Activated CD4-positive, CD25-positive, alpha-beta regulatory T cell treated with anti-CD3 and anti-CD28 coated beads, Interleukin-2, amount 50 U/mL, for 24 hours (primary cell): ENCODE measurements at regions not wholly inside any gene's neighbourhood (a gene's known extent, or its start where the extent isn't known, plus 50 kb on each side); places are given as distances from the start of the nearest gene placed in this dataset.
"Not testable (repeated sequence)": the region's sequence is repeated elsewhere in the genome, so short reads cannot be mapped to it uniquely, and the experiment has no call there.

ENCODE experiments used
- ATAC-seq, 2 donors: fragments of 150-1000 bp; cut with Tn5 transposase; one replicate each; pipeline ENCODE4 v1.10.0; 2021; ENCODE audit warnings: mild to moderate bottlenecking in 1 of 2, moderate library complexity in 1 of 2

GRCh38 chr3:59404851-59405250, 355.0 kb upstream of the CFAP20DC start:
- ATAC-seq, result no peak

DNA sequence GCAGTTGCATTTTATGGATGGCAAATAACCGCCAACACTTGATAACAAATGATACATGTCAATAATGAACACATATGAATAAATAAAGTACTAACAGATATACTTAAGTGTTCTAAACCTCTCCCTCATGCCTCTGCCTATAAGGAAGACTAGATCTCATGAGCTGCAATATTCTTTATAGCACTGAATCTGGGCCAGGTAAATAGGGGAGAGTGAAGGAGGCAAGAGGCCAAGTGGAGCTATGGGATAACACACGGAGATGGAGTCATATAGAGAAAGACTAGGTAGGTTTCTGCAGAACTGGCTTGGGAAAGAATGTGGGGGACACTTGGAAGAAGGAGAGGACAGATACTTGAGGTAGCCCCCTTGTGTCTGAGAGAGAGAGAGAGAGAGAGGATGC, 354.2 kb upstream of the CFAP20DC start:
- ATAC-seq, result no peak

- ATAC-seq, result no peak
Observed at GRCh38 chr3:59401924-59402323, 352.1 kb upstream of the CFAP20DC start.

GRCh38 chr3:59392116-59392515, 342.3 kb upstream of the CFAP20DC start:
- no peak for ATAC-seq

DNA sequence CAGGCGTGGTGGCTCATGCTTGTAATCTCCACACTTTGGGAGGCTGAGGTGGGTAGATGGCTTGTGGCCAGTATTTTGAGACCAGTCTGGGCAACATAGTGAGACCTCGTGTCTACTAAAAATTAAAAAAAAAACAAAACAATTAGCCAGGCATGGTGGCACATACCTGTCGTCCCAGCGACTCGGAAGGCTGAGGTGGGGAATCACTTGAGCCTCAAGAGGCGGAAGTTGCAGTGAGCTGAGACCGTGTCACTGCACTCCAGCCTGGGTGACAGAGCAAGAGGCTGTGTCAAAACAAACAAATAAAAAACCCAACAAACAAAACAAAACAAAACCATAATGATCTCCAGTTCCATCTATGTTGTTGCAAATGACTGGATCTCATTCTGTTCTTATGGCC, 341.3 kb upstream of the CFAP20DC start:
- ATAC-seq, result no peak

- peak; percentile 87 to 90 for ATAC-seq
Observed at GRCh38 chr3:59388555-59389270, 338.9 kb upstream of the CFAP20DC start.

DNA sequence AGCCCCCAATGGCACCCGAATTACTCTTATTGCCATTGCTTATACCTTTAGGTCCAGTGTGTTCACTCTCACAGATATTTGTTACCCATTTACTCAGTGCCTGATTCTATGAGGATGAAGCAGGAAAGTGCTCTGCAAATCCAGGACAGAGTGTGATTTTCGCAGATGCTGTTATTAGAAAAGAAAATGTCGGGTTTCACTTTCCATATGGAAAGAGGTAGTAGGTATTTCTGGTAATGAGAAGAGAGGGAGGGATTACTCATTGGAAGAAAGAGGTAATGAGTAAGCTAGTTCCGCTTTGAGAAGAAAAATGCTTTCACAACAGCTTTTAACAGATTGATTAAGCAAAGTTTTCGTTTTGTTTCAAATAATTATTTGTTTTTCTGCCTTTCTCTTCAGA, 336.3 kb upstream of the CFAP20DC start:
- peak; percentile 30 to 44 for ATAC-seq

DNA sequence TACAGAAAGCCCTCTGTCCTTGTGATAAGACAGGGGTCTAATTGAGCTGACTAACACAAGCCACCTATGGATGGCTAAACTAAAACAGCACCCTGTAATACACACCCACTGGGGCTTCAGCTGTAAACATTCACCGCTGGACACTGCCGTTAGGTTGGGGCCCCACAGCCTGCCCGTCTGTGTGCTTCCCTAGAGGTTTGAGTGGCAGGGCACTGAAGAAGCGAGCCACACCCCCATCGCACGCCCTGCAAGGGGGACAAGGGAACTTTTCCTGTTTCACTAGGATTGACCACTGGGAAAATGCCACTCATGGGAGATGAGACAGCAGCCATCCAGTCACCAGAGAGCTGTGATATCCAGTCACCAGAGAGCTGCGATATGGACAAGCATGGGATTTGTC, 335.7 kb upstream of the CFAP20DC start:
- no peak for ATAC-seq

DNA sequence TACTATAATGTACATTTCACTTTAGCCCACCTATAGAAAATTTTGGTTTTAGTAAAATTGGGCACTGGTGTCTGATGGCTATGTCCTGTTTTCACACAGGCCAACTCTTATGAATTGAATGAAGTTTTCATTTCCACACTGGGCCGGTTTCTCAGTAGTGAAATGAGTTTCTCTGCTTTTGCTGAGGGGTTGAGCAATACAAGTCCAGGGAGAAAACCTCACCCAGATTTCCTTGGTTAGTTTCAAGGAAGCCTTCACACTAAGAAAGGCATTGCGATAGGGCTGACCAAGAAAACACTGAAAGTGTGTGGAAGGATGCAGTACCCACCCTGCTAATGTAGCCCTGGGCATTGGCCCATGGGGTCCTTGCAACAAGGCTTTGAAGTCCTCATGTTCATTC, 331.5 kb upstream of the CFAP20DC start:
- ATAC-seq, result no peak

DNA sequence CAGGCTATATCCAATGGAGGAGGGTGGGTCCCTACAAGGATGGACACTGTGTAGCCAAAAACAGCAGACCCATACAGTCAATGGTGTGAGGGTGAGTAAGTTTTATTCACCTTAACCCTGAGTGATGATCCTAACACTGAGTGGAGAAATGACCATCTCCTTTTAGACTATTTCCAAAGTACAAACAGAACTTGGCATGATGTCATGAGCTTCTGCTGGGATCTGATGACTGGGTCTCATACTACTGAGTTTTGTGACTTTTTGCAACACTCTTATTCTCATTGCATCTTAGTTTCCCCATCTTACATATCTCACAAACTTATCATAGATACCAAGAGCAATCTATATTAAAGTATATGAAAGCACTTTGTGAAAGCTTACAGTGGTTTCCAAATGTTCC, 330.3 kb upstream of the CFAP20DC start:
- no peak for ATAC-seq

DNA sequence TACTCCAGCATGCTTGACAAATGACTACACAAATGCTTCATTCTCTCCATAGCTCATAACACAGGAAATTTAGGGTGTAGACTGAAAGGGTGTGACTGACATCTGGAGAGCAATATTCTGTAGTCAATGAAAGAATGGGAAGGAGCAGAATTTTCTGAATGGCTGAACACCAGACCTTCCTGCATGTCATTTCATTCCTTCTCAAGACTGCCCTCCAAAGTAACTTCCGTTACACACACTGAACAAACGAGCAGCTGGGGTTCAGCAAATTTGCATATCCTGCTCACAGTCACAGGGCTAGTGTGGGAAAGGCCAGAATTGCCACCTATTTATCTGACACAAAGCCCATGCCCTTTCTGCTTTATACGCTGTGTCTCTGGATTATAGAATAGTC, 325.0 kb upstream of the CFAP20DC start:
- ATAC-seq, result peak; percentile 71 to 82

DNA sequence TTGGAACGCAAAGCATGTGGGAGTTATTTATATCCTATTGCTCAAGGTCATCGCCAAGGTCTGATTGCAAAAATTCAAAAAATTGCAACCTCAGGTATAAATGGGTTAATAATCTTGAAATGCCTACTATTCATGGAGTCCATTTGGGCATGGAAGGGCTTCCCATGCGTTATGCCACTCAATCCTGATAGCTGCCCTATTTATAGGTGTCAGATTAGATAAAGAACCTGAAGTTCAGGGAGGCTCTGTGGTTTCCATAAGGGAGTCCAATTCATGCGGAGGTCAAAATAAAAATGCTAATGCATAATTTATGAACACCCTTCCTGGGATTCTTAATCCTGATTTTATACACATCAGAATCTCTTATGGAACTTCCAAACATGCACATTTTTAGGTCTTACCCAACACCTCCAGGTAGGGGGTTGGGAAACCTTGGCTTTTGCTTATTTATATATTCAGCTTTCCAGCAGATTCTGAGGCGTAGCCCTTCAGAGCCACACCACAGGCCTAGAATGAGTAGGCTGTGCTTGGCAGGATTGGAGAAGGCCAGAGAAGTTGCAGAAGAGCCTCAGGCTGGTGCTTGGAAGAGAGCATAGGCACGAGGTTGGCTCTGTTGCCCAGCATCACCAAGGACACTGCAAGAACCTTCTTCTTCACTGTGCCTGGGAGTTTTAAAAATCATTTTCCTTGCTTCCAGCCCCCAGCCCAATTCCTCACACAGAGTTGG, 324.4 kb upstream of the CFAP20DC start:
- no peak for ATAC-seq

DNA sequence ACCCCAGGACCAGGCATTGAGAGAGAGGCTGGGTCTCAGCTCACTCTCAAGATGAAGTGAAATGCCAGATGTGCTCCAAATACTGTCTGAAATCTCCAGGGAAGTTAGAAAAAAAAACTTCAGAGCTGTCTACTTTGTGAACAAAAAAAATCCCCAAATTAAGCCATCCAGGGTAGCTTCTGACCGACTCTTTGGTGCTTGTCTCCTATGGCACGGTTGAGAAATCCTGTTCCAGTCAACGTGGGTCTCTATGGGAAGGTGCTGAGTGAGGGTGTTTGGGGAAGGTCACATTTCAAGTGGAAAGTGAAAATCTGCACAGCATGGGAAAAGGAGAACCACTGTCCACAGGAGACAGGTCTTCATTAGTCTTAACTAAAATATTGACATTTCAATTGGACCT, 322.5 kb upstream of the CFAP20DC start:
- ATAC-seq, result no peak

- no peak for ATAC-seq
Observed at GRCh38 chr3:59368900-59369675, 319.3 kb upstream of the CFAP20DC start.

- ATAC-seq, result no peak
Observed at GRCh38 chr3:59367150-59367549, 317.3 kb upstream of the CFAP20DC start.

DNA sequence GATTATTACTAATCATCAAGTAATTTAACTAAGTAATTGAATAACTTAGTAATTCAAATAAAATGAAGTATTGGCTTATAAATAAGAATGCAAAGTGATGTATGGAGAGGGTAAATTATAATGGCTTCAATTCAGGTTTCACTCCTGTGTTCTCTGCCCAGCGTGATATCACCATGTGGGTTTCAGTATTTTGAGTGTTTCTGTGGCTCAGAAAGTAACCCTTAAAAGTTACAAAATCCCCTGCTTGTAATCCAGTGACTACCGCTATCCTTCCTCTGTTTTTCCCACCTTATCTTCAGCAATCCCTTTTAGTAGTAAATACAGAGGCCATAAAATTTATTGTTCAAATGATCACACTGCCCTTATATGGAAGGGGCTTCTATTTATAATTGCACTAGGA, 316.4 kb upstream of the CFAP20DC start:
- ATAC-seq, result no peak

DNA sequence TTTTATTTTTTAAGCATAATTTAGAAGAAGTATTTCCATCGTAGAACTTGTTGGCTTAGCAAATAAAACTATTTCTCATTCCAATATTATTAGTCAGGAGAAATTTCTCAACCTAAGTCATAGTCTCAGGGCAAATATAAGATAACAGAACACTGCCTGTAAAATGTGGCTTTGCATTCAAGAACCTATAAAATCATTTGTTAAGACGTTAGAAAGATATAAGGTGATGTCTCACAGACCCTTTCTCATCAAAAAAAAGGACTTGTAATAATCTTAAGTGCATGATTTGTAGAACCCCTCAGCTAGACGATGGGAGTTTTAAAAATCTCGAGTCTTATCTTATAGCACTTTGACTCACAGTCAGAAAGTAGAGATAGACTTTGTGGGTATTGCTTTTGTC, 314.7 kb upstream of the CFAP20DC start:
- ATAC-seq, result no peak

DNA sequence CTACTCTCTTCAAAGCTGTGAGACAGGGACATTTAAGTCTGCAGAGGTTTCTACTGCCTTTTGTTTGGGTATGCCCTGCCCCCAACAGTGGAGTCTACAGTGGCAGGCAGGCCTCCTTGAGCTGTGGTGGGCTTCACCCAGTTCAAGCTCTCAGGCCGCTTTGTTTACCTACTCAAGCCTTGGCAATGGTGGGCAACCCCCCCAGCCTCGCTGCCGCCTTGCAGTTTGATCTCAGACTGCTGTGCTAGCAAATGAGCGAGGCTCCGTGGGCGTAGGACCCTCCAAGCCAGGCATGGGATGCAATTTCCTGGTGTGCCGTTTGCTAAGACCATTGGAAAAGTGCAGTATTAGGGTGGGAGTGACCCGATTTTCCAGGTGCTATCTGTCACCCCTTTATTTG, 310.5 kb upstream of the CFAP20DC start:
- not testable (repeated sequence) for ATAC-seq

- no peak for ATAC-seq
Observed at GRCh38 chr3:59341459-59341858, 291.6 kb upstream of the CFAP20DC start.

GRCh38 chr3:59339818-59340217, 290.0 kb upstream of the CFAP20DC start:
- no peak for ATAC-seq

- ATAC-seq, result no peak
Observed at GRCh38 chr3:59338934-59339333, 289.1 kb upstream of the CFAP20DC start.

- no peak for ATAC-seq
Observed at GRCh38 chr3:59335338-59335737, 285.5 kb upstream of the CFAP20DC start.

DNA sequence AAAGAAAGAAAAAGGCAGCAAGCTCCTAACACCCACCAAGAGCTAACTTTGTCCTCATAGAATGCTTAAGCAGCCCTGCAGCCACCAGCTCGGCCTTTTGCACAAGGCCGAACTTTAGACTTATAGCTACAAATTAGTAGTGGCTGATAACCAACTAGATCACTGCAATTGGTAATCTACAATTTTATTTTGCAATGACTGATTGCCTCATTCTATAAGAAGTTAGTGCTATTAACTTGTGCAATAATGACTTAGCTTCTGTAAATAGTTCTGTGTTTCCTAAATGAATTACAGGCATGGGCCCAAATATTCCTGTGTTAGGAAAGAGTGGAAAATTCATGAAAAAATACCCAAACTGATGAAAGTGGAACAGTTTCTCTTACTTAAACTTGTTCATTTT, 284.8 kb upstream of the CFAP20DC start:
- ATAC-seq, result no peak

GRCh38 chr3:59327376-59327808, 277.6 kb upstream of the CFAP20DC start:
- no peak for ATAC-seq
